ENCODE measurements at regions not wholly inside any gene's neighbourhood (a gene's known extent, or its start where the extent isn't known, plus 50 kb on each side); places are given as distances from the start of the nearest gene placed in this dataset.
A peak's percentile ranks its signal among the peaks of the same experiment; 100 is the strongest.
"Not testable (repeated sequence)": the region's sequence is repeated elsewhere in the genome, so short reads cannot be mapped to it uniquely, and the experiment has no call there.

- no peak for TF ChIP-seq EZH2phosphoT487 (IDR thresholded peaks at IDR 0.05; ENCODE audit: borderline replicate concordance, low read depth)
- peak; percentile 8; the same call in 1 of the 2 replicates for TF ChIP-seq TAF1 (IDR thresholded peaks at IDR 0.05; ENCODE audit: borderline replicate concordance, low read depth, low read length)
- TF ChIP-seq, protein P1, sequence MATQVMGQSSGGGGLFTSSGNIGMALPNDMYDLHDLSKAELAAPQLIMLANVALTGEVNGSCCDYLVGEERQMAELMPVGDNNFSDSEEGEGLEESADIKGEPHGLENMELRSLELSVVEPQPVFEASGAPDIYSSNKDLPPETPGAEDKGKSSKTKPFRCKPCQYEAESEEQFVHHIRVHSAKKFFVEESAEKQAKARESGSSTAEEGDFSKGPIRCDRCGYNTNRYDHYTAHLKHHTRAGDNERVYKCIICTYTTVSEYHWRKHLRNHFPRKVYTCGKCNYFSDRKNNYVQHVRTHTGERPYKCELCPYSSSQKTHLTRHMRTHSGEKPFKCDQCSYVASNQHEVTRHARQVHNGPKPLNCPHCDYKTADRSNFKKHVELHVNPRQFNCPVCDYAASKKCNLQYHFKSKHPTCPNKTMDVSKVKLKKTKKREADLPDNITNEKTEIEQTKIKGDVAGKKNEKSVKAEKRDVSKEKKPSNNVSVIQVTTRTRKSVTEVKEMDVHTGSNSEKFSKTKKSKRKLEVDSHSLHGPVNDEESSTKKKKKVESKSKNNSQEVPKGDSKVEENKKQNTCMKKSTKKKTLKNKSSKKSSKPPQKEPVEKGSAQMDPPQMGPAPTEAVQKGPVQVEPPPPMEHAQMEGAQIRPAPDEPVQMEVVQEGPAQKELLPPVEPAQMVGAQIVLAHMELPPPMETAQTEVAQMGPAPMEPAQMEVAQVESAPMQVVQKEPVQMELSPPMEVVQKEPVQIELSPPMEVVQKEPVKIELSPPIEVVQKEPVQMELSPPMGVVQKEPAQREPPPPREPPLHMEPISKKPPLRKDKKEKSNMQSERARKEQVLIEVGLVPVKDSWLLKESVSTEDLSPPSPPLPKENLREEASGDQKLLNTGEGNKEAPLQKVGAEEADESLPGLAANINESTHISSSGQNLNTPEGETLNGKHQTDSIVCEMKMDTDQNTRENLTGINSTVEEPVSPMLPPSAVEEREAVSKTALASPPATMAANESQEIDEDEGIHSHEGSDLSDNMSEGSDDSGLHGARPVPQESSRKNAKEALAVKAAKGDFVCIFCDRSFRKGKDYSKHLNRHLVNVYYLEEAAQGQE (IDR thresholded peaks at IDR 0.05; ENCODE audit: low read depth, low read length): no peak
- no peak for TF ChIP-seq GATA2 (CRISPR knock-in tag; IDR thresholded peaks at IDR 0.05)
- TF ChIP-seq FOXJ3 (CRISPR knock-in tag; IDR thresholded peaks at IDR 0.05): no peak
- no peak for TF ChIP-seq MEF2A (IDR thresholded peaks at IDR 0.05; ENCODE audit: borderline replicate concordance, low read depth)
- TF ChIP-seq TCF12 (IDR thresholded peaks at IDR 0.05): peak; percentile 84
- TF ChIP-seq RFX5 (IDR thresholded peaks at IDR 0.05; ENCODE audit: low read length): no peak
- TF ChIP-seq, protein P2, sequence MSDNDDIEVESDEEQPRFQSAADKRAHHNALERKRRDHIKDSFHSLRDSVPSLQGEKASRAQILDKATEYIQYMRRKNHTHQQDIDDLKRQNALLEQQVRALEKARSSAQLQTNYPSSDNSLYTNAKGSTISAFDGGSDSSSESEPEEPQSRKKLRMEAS (IDR thresholded peaks at IDR 0.05; ENCODE audit: low read depth): peak; percentile 56
- no peak for TF ChIP-seq MXI1 (IDR thresholded peaks at IDR 0.05; ENCODE audit: low read depth, low read length)
- peak; percentile 59; the same call in 1 of the 2 replicates for TF ChIP-seq USF1 (IDR thresholded peaks at IDR 0.05; ENCODE audit: borderline replicate concordance, low read depth)
Measured at GRCh38 chr12:58425481-58426392, 484.4 kb downstream of the ATP23 start (continued).

GRCh38 chr12:58426437-58426836 lies 485.1 kb downstream of the ATP23 start:
- Histone ChIP-seq H2AFZ (ENCODE audit: low read depth) (peak overlapping the region; percentile 86), H3K9ac (peak overlapping the region; percentile 61), H3K4me1 (ENCODE audit: control insufficient read depth in 1 of 2, insufficient read depth in 2 of 2, low read depth in 1 of 2, low read length in 1 of 2) (peaks cover 0 to 23% of the 10 kb centered on the region in 2 experiments), H3K4me3 (ENCODE audit: low read depth in 2 of 2, low read length in 1 of 2) (peak overlapping the region in 1 of 2 experiments; percentile 28; a peak in 1 of 4 replicates), H3K4me2 (peak overlapping the region; percentile 66), H3K27ac (ENCODE audit: low read depth in 2 of 2, low read length in 1 of 2) (peak overlapping the region; percentile 92 to 95; a peak in 3 of 4 replicates), H3F3A (replicated peaks; ENCODE audit: insufficient read depth) (peaks cover 23% of the 10 kb centered on the region)
- H3K9me2 ChIP-seq; H3K9me3 ChIP-seq; POLR2A ChIA-PET; DNase-seq; H3K36me3 ChIP-seq (replicated peaks in 1 of 2; ENCODE audit: control insufficient read depth in 1 of 2, insufficient read depth in 2 of 2, low read length in 1 of 2); H3K27me3 ChIP-seq (ENCODE audit: insufficient read depth); H4K20me1 ChIP-seq (ENCODE audit: insufficient read depth); H3K79me2 ChIP-seq (ENCODE audit: insufficient read depth): not testable (repeated sequence)
- CTCF ChIA-PET: interaction anchor here (1.6 kb wide), 1 partner anchor 114 kb away, joined by 4 read pairs; no protein-coding TSS in a partner anchor
- 52% methylated on average over 3 of the region's 3 CpGs for WGBS (ENCODE audit: low lambda C conversion rate)
